Endodermal cell (in vitro differentiated cells): ENCODE measurements at regions not wholly inside any gene's neighbourhood (a gene's known extent, or its start where the extent isn't known, plus 50 kb on each side); places are given as distances from the start of the nearest gene placed in this dataset.
"Not testable (repeated sequence)": the region's sequence is repeated elsewhere in the genome, so short reads cannot be mapped to it uniquely, and the experiment has no call there.

Source experiments
- DNase-seq: peaks from one replicate; pipeline ENCODE4 v3.0.0-alpha.2; 2017
- H3K27ac ChIP-seq: 2 replicates; pipeline ENCODE4 v1.5.1; 2013; ENCODE audit warnings: mild to moderate bottlenecking, low read depth, low read length, moderate library complexity
- H3K27me3 ChIP-seq: 2 replicates; pipeline ENCODE4 v1.6.1; 2013; ENCODE audit warnings: mild to moderate bottlenecking, low read length, moderate library complexity; ENCODE audit not compliant: insufficient read depth, control insufficient read depth, poor library complexity, severe bottlenecking
- H3K36me3 ChIP-seq: 2 replicates; pipeline ENCODE4 v1.7.0; 2013; ENCODE audit warnings: mild to moderate bottlenecking, low read length, moderate library complexity; ENCODE audit not compliant: control insufficient read depth, insufficient read depth
- H3K4me1 ChIP-seq: one replicate; pipeline ENCODE4 v1.7.0; 2013; ENCODE audit warnings: low read length; ENCODE audit not compliant: control insufficient read depth, insufficient read depth
- H3K4me3 ChIP-seq: 2 replicates; pipeline ENCODE4 v1.5.1; 2013; ENCODE audit warnings: mild to moderate bottlenecking, low read length, moderate library complexity
- H3K9ac ChIP-seq: 2 replicates; pipeline ENCODE4 v1.6.1; 2013; ENCODE audit warnings: mild to moderate bottlenecking, low read length, moderate library complexity; ENCODE audit not compliant: poor library complexity, severe bottlenecking; ENCODE audit errors: extremely low read depth
- H3K9me3 ChIP-seq: 2 replicates; pipeline ENCODE4 v1.6.1; 2013; ENCODE audit warnings: mild to moderate bottlenecking, low read length, moderate library complexity; ENCODE audit not compliant: control insufficient read depth
- H3K27ac Mint-ChIP-seq: 2 replicates; pipeline ENCODE4 v1.8.0; 2020; ENCODE audit warnings: mixed read lengths
- H3K27me3 Mint-ChIP-seq: 2 replicates; pipeline ENCODE4 v1.8.0; 2021; ENCODE audit warnings: mild to moderate bottlenecking, mixed read lengths; ENCODE audit not compliant: insufficient read depth
- H3K36me3 Mint-ChIP-seq: 2 replicates; pipeline ENCODE4 v1.8.0; 2020; ENCODE audit warnings: low read depth, mixed read lengths
- H3K4me1 Mint-ChIP-seq: 2 replicates; pipeline ENCODE4 v1.8.0; 2020; ENCODE audit warnings: mixed read lengths
- H3K4me3 Mint-ChIP-seq: 2 replicates; pipeline ENCODE4 v1.8.0; 2020; ENCODE audit warnings: mild to moderate bottlenecking, moderate library complexity, mixed read lengths
- H3K9me3 Mint-ChIP-seq: 2 replicates; pipeline ENCODE4 v1.8.0; 2020; ENCODE audit warnings: mild to moderate bottlenecking, mixed read lengths
- WGBS, 2 experiments: methylation state at CpG; one replicate each; pipeline versions ENCODE4 v1.1.5 to v1.1.7; 2013; ENCODE audit warnings: missing lambda C conversion rate in 2 of 2, mixed read lengths in 1 of 2; ENCODE audit not compliant: insufficient coverage in 1 of 2, insufficient read length in 1 of 2; 5-methylcytosine and 5-hydroxymethylcytosine counted together
- TF ChIP-seq, protein P1 (sequence below): fragments of 200-600 bp; sonication (generic); conservative IDR thresholded peaks from 2 replicates; pipeline ENCODE4 v1.5.0; 2021; ENCODE audit warnings: antibody characterized with exemption, mild to moderate bottlenecking

DNA sequence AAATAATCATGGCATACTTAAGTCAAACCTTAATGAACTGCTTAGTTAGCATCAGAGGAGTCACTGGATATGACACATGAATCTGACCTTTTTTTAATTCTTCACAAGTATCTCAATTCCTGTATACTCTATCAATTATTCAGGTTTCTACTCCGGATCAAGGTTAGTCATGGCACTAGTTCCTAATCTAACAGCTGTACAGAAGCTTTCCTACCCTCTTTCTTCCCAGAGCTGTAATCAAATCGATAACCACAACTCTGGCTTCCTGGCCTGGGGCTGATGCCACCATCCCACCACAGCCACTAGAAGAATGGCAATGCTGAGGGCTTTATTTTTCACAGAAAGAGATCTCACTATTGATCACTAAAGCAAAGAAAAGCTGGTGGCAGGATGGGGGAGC, 718.5 kb downstream of the SMARCA1 start:
- Histone ChIP-seq H3K4me3 (no peak overlapping the region), H3K27ac (no peak overlapping the region), H3K36me3 (no peaks in the 10 kb centered on the region), H3K9ac (no peak overlapping the region), H3K4me1 (no peaks in the 10 kb centered on the region), H3K27me3 (no peaks in the 10 kb centered on the region), H3K9me3 (peaks cover 7% of the 10 kb centered on the region)
- no peak overlapping the region for H3K4me3 Mint-ChIP-seq
- peaks cover 10% of the 10 kb centered on the region for H3K4me1 Mint-ChIP-seq
- no peak for DNase-seq
- TF ChIP-seq, protein P1, sequence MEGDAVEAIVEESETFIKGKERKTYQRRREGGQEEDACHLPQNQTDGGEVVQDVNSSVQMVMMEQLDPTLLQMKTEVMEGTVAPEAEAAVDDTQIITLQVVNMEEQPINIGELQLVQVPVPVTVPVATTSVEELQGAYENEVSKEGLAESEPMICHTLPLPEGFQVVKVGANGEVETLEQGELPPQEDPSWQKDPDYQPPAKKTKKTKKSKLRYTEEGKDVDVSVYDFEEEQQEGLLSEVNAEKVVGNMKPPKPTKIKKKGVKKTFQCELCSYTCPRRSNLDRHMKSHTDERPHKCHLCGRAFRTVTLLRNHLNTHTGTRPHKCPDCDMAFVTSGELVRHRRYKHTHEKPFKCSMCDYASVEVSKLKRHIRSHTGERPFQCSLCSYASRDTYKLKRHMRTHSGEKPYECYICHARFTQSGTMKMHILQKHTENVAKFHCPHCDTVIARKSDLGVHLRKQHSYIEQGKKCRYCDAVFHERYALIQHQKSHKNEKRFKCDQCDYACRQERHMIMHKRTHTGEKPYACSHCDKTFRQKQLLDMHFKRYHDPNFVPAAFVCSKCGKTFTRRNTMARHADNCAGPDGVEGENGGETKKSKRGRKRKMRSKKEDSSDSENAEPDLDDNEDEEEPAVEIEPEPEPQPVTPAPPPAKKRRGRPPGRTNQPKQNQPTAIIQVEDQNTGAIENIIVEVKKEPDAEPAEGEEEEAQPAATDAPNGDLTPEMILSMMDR = no peak
- 95% methylated on average over 2 of the region's 2 CpGs; no CpG with 5 or more reads in 1 of the 2 experiments for WGBS, 2 experiments
- peaks cover 12% of the 10 kb centered on the region for H3K36me3 Mint-ChIP-seq
- peaks cover 2% of the 10 kb centered on the region for H3K27me3 Mint-ChIP-seq
- H3K9me3 Mint-ChIP-seq = peaks cover 51% of the 10 kb centered on the region
- H3K27ac Mint-ChIP-seq = no peak overlapping the region

DNA sequence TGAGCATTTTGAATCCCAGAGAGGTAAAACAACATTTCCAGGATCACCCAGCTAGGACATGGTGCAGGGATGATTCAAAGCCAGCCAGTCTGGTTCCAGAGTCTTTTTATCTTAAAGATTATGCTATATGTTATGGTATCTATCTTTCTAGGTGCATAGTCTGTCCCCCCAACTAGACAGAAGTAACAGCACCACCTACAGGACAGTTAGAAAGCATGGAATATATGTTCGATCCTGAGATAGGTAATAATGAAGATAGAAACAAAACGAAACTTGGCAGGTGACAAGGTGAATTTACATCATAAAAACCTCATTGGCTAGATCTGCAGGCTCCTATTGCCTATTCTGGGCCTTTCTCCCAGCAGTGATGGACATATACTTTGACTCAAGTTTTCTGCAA, 723.2 kb downstream of the SMARCA1 start:
- Mint-ChIP-seq H3K27ac (no peak overlapping the region), H3K4me1 (peaks cover 10% of the 10 kb centered on the region), H3K4me3 (no peak overlapping the region), H3K9me3 (peaks cover 41% of the 10 kb centered on the region), H3K27me3 (no peaks in the 10 kb centered on the region), H3K36me3 (peaks cover 5% of the 10 kb centered on the region)
- H3K27ac ChIP-seq = no peak overlapping the region
- H3K9me3 ChIP-seq = no peaks in the 10 kb centered on the region
- TF ChIP-seq, protein P1 = peak; percentile 75
- 64% methylated on average over 2 of the region's 2 CpGs; no CpG with 5 or more reads in 1 of the 2 experiments for WGBS, 2 experiments
- H3K27me3 ChIP-seq = no peaks in the 10 kb centered on the region
- H3K4me1 ChIP-seq = no peaks in the 10 kb centered on the region
- no peak overlapping the region for H3K4me3 ChIP-seq
- H3K9ac ChIP-seq = no peak overlapping the region
- no peaks in the 10 kb centered on the region for H3K36me3 ChIP-seq
- DNase-seq = no peak

DNA sequence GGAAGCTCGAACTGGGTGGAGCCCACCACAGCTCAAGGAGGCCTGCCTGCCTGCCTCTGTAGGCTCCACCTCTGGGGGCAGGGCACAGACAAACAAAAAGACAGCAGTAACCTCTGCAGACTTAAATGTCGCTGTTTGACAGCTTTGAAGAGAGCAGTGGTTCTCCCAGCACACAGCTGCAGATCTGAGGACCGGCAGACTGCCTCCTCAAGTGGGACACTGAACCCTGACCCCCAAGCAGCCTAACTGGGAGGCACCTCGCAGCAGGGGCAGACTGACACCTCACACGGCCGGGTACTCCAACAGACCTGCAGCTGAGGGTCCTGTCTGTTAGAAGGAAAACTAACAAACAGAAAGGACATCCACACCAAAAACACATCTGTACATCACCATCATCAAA, 730.9 kb upstream of the ACTRT1 start:
- 69% methylated on average over 3 of the region's 6 CpGs; no CpG with 5 or more reads in 1 of the 2 experiments for WGBS, 2 experiments

DNA sequence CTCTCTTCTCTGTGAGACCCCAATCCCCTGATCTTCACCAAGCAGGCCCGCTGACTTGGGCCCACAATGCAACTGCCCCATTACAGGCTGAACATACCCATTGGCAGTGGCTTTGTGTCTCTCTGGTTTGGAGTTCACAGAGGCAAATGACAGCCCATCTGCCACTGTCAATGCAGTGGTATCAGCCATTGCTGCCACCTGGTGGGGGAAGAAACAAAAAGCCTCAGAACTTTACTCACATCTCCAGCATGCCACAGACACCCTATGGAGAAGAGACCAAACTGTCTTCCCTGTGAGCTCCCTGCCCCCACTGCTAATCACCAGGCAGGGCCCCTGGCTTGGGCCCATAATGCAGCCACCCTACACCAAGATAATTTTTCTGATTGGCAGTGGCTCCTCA, 729.3 kb upstream of the ACTRT1 start:
- Histone ChIP-seq H3K36me3 (no peaks in the 10 kb centered on the region), H3K4me1 (peaks cover 4% of the 10 kb centered on the region), H3K27ac (no peak overlapping the region), H3K27me3 (no peaks in the 10 kb centered on the region), H3K9me3 (no peaks in the 10 kb centered on the region), H3K4me3 (no peak overlapping the region), H3K9ac (no peak overlapping the region)
- TF ChIP-seq, protein P1 = peak; percentile 76
- Mint-ChIP-seq H3K9me3 (peaks cover 64% of the 10 kb centered on the region), H3K4me3 (no peak overlapping the region), H3K36me3 (peaks cover 17% of the 10 kb centered on the region), H3K27ac (no peak overlapping the region), H3K4me1 (peaks cover 13% of the 10 kb centered on the region), H3K27me3 (no peaks in the 10 kb centered on the region)
- WGBS, 2 experiments = 60% methylated on average over 1 of the region's 1 CpG; no CpG with 5 or more reads in 1 of the 2 experiments
- DNase-seq = peak; percentile 83

More for the DNA sequence above, 730.9 kb upstream of the ACTRT1 start:
- not testable (repeated sequence) for H3K27ac ChIP-seq, H3K27me3 ChIP-seq, H3K4me3 ChIP-seq, H3K36me3 ChIP-seq, H3K9me3 ChIP-seq, H3K9ac ChIP-seq, H3K27ac Mint-ChIP-seq, H3K4me1 ChIP-seq, H3K27me3 Mint-ChIP-seq
- H3K36me3 Mint-ChIP-seq = peaks cover 13% of the 10 kb centered on the region
- peaks cover 13% of the 10 kb centered on the region for H3K4me1 Mint-ChIP-seq
- peak; percentile 46 for DNase-seq
- H3K9me3 Mint-ChIP-seq = peaks cover 53% of the 10 kb centered on the region
- H3K4me3 Mint-ChIP-seq = peak overlapping the region; percentile 52
